ENCODE measurements at regions not wholly inside any gene's neighbourhood (a gene's known extent, or its start where the extent isn't known, plus 50 kb on each side); places are given as distances from the start of the nearest gene placed in this dataset.
"Not testable (repeated sequence)": the region's sequence is repeated elsewhere in the genome, so short reads cannot be mapped to it uniquely, and the experiment has no call there.

GRCh38 chr13:67481445-67481844, 251.3 kb upstream of the PCDH9 start:
- no peak for DNase-seq

- no peak for DNase-seq
Measured at GRCh38 chr13:67474115-67474514, 244.0 kb upstream of the PCDH9 start.

DNA sequence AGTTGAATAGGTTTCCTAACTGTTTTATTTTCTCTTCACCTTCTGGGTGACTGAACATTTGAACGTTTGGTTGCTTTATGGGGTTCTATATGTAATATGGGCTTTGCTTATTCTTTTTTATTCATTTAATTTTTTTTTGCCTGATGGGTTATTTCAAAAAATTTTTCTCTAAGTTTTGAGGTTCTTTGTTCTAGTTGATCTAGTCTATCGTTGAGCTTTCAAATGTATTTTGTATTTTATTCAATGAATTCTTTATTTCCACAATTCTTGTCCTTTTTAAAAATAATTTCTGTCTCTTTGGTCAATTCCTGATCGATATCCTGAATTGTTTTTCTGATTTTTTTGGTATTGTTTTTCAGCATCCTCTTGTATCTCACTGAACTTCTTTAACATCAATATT, 239.5 kb upstream of the PCDH9 start:
- no peak for DNase-seq

GRCh38 chr13:67466569-67466968, 236.4 kb upstream of the PCDH9 start:
- no peak for DNase-seq

DNA sequence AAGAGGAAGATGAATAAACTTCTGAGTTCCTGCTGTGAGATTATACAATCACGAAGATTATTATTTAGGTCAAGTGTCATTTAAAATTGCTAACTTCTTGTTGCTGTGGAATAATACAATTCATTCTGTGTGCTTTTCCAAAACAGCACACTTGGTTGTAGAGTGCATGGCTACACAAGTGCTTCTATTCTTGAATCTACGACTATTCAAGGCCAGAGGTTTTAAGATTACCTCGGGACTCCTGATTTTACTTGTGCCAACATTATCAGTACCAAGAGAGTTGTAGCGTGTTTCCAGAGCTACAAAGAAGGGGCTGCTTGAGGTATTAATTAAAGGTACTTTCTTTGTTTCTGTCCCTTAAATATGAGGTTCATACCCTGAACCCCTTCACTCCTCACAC, 234.0 kb upstream of the PCDH9 start:
- DNase-seq: no peak

DNA sequence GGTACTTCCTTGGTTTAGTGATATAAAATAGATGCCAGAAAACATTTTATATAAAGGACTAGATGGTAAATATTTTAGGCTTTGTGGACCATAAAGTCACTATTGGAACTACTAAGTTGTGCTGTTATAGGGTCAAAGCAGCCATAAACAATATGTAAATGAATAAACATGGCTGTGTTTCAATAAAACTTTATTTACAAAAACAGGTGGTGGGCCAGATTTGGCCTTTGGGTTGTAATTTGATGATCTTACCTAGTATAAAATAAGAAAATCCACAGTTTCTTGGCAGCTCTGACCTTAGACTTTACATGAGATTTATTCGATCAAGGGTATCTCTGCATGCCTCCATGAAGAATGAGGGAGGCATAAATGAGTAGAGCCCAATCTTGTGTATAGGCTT, 232.0 kb upstream of the PCDH9 start:
- DNase-seq: no peak

- DNase-seq: not testable (repeated sequence)
Measured at GRCh38 chr13:67452526-67452925, 222.4 kb upstream of the PCDH9 start.

DNA sequence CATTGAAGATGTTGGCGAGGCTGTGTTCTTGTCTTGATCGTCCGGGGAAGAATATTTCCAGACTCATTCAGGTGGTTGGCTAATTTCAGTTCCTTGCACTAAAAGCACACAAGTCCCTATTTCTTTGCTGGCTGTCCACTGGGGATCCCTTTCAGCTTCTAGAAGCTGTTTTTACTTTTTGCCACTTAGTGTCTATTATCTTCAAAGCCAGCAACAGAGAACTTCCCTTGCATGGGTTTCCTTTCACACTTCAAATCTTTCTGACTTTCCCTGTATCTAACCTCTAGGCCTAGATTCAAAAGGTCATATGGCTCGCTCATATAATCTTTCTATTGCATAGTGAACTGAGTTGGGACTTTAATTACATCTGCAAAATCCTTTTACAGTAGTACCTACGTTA, 215.3 kb upstream of the PCDH9 start:
- no peak for DNase-seq

DNA sequence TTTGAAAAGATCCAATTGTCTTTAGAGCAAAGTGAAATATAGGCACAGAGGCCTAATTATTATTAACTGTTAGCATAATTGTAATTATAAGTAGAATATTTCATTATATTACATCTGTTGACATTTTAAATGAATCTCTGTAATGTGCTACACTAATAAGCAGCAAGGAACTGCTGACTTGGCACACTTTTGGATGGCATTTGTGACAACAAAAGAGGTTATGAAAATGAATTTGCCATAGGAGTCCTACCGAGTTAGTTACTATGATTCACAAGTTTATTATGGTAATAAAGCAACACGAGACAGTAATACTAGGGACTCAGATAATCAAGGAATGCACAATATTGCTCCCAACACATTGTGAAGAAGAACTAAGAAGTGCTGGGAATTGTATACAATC, 213.8 kb upstream of the PCDH9 start:
- no peak for DNase-seq

GRCh38 chr13:67440236-67440975, 210.3 kb upstream of the PCDH9 start:
- DNase-seq: no peak

DNA sequence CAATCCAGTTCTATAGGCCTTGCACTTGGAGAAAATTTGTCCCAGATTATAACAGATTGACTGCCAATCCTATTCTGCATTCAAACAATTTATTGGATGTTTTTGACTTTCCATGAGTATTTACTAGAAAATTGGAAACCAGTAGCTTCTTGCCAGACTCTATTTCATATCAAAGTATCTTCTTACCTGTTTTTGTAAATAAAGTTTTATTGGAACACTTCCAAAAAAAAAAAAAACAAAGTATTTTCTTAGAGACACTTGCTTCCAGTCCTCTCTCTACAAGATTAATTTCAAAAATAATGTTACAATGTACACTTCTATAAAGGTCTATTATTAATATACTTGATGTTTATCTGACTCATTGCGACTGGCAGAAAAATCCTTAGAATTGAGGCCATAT, 209.2 kb upstream of the PCDH9 start:
- no peak for DNase-seq

DNA sequence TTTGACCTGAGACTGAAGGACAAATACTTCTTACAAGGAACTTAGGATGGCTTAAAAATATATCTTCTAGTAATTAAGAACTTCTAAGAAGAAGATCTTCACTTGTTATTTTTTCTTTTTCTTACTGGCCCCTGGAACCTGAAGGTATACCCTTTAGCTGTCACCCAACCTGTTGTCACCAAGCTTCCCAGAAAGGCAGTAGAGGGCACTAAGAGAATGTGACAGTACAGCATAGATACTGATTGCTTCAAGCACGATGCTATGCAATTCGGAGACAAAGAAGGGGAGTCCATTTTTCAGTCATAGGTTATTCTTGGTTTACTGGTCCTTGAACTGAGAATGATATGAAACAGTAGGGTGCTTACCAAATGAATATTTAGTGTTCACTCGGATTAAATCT, 208.3 kb upstream of the PCDH9 start:
- peak; percentile 52 for DNase-seq

GRCh38 chr13:67437244-67437643, 207.1 kb upstream of the PCDH9 start:
- no peak for DNase-seq

DNA sequence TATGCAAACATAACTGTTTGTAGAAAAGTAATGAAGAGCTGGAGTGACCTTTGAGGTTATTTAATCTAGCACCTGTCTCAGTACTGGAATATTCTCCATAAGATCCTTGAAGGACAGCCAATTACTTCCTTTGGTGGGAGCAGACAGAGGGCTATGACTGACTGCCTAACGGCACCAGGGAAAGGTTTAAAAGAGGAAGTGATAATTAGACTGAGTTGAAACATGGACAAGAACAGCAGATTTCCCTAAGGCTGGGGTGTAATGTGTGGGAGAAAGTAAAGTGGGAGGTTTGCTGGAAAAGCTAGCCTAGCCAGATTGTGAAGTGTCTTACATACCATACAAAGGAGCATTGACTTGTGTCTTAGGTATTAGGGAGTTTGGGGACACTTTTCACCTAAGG, 191.3 kb upstream of the PCDH9 start:
- peak; percentile 58 for DNase-seq

GRCh38 chr13:67416047-67416925, 186.2 kb upstream of the PCDH9 start:
- DNase-seq: peak; percentile 4

- DNase-seq: no peak
Measured at GRCh38 chr13:67410645-67411044, 180.5 kb upstream of the PCDH9 start.

DNA sequence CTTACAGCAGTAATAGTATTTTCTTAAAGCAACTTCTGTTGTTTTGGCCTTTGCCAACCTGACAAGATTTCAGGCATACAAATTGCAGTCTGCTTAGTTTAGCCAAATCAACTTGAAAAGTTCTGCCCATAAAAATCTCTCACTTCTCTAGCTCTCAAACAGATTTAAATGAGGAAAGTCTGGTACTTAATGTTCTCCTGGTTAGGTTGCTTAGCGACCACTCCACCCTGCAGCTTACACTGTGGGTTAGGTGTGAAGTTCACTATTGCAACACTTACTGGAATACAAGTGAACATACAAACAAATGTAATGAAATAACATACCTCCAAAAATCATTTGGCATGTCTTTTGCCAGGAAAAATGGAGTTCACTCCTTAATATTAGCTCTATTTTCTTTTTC, 178.7 kb upstream of the PCDH9 start:
- no peak for DNase-seq

- no peak for DNase-seq
Measured at GRCh38 chr13:67402546-67402945, 172.4 kb upstream of the PCDH9 start.

- DNase-seq: peak; percentile 5
Measured at GRCh38 chr13:67395577-67395976, 165.4 kb upstream of the PCDH9 start.

- no peak for DNase-seq
Measured at GRCh38 chr13:67392014-67392413, 161.9 kb upstream of the PCDH9 start.

GRCh38 chr13:67390462-67391086, 160.4 kb upstream of the PCDH9 start:
- DNase-seq: no peak

GRCh38 chr13:67389171-67389570, 159.0 kb upstream of the PCDH9 start:
- DNase-seq: no peak

DNA sequence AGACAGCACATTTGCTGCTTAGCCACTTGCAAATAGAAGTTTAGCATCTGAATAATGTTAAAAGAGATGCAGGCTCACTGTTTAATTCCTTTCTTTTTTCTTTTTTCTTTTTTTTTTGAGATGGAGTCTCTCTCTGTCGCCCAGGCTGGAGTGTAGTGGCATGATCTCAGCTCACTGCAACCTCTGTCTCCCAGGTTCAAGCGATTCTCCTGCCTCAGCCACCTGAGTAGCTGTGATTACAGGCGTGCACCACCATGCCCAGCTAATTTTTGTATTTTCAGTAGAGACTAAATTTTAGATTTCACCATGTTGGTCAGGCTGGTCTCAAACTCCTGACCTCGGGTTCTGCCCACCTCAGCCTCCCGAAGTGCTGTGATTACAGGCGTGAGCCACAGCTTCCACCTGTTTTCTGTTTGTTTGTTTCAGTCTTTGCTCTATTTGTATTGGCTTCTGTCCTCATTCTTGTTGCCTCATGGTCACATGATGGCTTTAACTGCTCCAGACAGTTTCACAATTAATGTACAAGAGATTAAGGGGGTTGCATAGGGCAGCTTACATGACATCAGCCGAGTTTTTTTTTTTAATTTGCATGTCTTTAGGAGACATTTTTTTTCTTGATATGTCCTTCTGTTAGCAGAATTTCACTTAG, 153.1 kb upstream of the PCDH9 start:
- DNase-seq: peak; percentile 23
